Neural progenitor cell (in vitro differentiated cells): ENCODE measurements at regions not wholly inside any gene's neighbourhood (a gene's known extent, or its start where the extent isn't known, plus 50 kb on each side); places are given as distances from the start of the nearest gene placed in this dataset.

Experiments
- EZH2 ChIP-seq: fragments of 200-600 bp; sonication (generic); IDR thresholded peaks from 2 replicates; pipeline ENCODE4 v1.6.1; 2017; ENCODE audit warnings: antibody characterized with exemption, mild to moderate bottlenecking, moderate library complexity
- EZH2phosphoT487 ChIP-seq: fragments of 200-600 bp; sonication (generic); IDR thresholded peaks from 2 replicates; pipeline ENCODE4 v1.6.1; 2017; ENCODE audit warnings: antibody characterized with exemption
- TF ChIP-seq, protein P1 (sequence below): fragments of 200-600 bp; sonication (generic); IDR thresholded peaks from 2 replicates; pipeline ENCODE4 v1.5.1; 2017; ENCODE audit warnings: antibody characterized with exemption, mild to moderate bottlenecking

- TF ChIP-seq, protein P1, sequence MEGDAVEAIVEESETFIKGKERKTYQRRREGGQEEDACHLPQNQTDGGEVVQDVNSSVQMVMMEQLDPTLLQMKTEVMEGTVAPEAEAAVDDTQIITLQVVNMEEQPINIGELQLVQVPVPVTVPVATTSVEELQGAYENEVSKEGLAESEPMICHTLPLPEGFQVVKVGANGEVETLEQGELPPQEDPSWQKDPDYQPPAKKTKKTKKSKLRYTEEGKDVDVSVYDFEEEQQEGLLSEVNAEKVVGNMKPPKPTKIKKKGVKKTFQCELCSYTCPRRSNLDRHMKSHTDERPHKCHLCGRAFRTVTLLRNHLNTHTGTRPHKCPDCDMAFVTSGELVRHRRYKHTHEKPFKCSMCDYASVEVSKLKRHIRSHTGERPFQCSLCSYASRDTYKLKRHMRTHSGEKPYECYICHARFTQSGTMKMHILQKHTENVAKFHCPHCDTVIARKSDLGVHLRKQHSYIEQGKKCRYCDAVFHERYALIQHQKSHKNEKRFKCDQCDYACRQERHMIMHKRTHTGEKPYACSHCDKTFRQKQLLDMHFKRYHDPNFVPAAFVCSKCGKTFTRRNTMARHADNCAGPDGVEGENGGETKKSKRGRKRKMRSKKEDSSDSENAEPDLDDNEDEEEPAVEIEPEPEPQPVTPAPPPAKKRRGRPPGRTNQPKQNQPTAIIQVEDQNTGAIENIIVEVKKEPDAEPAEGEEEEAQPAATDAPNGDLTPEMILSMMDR: no peak
- no peak for TF ChIP-seq EZH2
- no peak for TF ChIP-seq EZH2phosphoT487
Measured at GRCh38 chr18:74005320-74006109, 142.1 kb downstream of the FBXO15 start.
